Skeletal muscle tissue (tissue), 3 donors: ENCODE measurements at regions not wholly inside any gene's neighbourhood (a gene's known extent, or its start where the extent isn't known, plus 50 kb on each side); places are given as distances from the start of the nearest gene placed in this dataset.

Experiments used
- H3K27ac ChIP-seq: one replicate; pipeline ENCODE4 v1.7.0; 2013; ENCODE audit warnings: mild to moderate bottlenecking, low read depth, low read length, inconsistent platforms
- H3K27me3 ChIP-seq, 3 donors: one replicate each; pipeline ENCODE4 v1.7.0; 2013; ENCODE audit warnings: low read length in 3 of 3; ENCODE audit not compliant: control insufficient read depth in 3 of 3, insufficient read depth in 3 of 3
- H3K36me3 ChIP-seq, 3 donors: one replicate each; pipeline ENCODE4 v1.7.0; 2013; ENCODE audit warnings: low read length in 3 of 3; ENCODE audit not compliant: control insufficient read depth in 3 of 3, insufficient read depth in 3 of 3
- H3K4me1 ChIP-seq, 3 donors: one replicate each; pipeline ENCODE4 v1.7.0; 2013; ENCODE audit warnings: low read length in 3 of 3, mild to moderate bottlenecking in 3 of 3; ENCODE audit not compliant: control insufficient read depth in 3 of 3, insufficient read depth in 3 of 3
- H3K4me3 ChIP-seq, 3 donors: one replicate each; pipeline ENCODE4 v1.7.0; 2013; ENCODE audit warnings: low read length in 3 of 3
- H3K9ac ChIP-seq, 3 donors: one replicate each; pipeline ENCODE4 v1.7.0; 2013; ENCODE audit warnings: low read length in 3 of 3, mild to moderate bottlenecking in 3 of 3, moderate library complexity in 2 of 3, low read depth in 1 of 3
- H3K9me3 ChIP-seq, 3 donors: one replicate each; pipeline ENCODE4 v1.7.0; 2013; ENCODE audit warnings: low read length in 3 of 3; ENCODE audit not compliant: control insufficient read depth in 3 of 3
- donor health status: Osteomylitis.

DNA sequence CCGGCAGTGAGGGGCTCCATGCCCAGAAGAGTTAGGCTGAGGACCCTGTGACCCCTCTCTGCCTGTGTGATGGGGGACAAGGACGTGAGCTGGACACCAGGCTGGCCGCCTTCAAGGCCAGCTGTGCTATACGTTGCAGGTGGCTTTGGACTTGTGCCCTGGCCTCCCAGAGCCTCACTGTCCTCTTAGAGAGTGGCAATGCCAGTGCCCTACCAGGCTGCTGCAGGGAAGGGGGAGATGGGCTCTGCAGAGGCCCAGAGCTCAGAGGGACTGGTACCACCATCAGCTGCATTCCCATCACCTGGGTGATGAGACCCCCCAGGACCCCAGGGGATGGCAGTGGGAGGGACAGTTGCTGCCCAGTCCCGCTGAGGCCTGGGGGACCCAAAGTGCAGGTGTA is 90.4 kb upstream of the SHISAL1 start:
- Histone ChIP-seq H3K9me3 (no peaks in the 10 kb centered on the region), H3K4me3 (no peak overlapping the region), H3K4me1 (no peaks in the 10 kb centered on the region), H3K27ac (no peak overlapping the region), H3K9ac (no peak overlapping the region), H3K27me3 (peaks cover 0 to 18% (median 5%) of the 10 kb centered on the region in 3 donors), H3K36me3 (no peaks in the 10 kb centered on the region)

DNA sequence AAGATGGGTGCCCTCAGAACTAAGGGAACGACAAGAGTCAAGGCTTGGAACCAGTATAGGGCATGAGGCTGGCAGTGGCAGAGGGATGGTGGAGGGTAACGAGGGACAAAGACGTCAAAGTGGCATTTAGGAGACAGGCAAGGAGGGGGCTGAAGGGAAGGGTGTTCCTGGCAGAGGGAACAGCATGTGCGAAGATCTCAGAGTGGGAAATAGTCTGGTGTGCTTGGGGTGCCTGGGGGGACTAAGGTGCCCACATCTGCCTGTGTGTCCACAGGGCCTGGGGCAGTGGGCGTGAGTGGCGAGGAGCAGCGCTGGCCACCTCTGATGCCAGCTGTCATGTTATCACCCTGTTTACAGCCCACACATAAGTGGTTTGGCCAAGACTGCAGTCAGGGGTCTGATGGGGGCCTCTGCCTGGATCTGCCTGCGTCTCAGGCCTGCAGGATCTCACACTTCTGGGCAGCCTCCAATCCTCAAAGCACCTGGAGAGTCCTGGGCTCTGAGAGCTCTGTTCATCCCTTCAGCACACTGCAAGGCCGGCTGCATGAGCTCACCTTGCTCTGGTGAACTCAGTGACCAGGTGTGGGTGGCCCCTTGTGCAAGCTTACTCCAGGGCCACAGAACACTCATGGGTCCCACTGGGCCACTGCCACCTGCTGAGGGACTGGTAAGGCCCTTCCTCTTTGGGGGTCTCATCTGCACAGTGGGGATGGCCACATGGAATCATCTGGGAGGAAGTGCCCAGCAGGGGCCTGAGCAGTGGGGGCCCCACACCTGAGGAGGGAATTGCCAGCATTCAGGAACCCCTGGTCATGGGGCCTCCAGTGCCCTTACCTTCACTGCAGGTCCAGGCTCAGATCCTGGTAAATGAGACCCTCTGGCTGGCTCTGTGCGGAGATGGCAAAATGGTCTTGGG is 89.7 kb upstream of the SHISAL1 start:
- no peaks in the 10 kb centered on the region for H3K36me3 ChIP-seq
- H3K9me3 ChIP-seq: no peaks in the 10 kb centered on the region
- peaks cover 0 to 21% (median 5%) of the 10 kb centered on the region in 3 donors for H3K27me3 ChIP-seq
- H3K4me1 ChIP-seq: no peaks in the 10 kb centered on the region
- H3K4me3 ChIP-seq: no peak overlapping the region
- no peak overlapping the region for H3K27ac ChIP-seq
- H3K9ac ChIP-seq: no peak overlapping the region

DNA sequence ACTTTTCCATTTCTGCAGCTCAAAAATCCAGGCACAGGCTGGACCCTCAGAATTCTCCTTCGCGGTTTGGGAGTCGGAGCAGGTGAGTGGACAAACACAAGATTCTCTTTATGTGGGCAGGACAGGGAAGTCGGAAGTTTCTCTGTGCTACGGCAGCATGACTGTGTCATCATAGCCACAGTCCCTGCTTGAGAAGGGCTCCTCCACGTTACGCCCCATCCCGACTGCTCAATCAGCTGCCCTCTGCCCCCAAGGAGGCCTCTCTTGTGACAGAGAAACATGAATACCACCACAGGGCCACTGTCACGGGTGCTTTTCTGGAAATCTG is 89.0 kb upstream of the SHISAL1 start:
- Histone ChIP-seq H3K4me1 (no peaks in the 10 kb centered on the region), H3K27me3 (peaks cover 0 to 24% (median 9%) of the 10 kb centered on the region in 3 donors), H3K9ac (no peak overlapping the region), H3K36me3 (no peaks in the 10 kb centered on the region), H3K4me3 (no peak overlapping the region), H3K9me3 (no peaks in the 10 kb centered on the region), H3K27ac (no peak overlapping the region)

DNA sequence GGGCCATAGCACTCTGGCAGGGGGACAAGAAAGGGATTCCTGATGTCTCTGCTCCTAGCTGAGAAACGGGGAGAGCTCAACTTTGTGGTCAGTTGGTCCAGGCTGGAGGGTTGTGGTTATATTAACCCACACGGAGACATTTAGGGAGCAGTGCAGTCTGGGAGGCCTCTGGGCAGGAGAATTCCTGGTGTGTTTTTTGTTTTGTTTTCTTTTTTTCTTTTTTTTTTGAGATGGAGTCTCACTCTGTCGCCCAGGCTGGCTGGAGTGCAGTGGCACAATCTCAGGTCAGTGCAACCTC is 88.0 kb upstream of the SHISAL1 start:
- H3K9ac ChIP-seq: no peak overlapping the region
- H3K4me3 ChIP-seq: no peak overlapping the region
- H3K36me3 ChIP-seq: no peaks in the 10 kb centered on the region
- H3K27me3 ChIP-seq: peaks cover 0 to 31% (median 19%) of the 10 kb centered on the region in 3 donors
- H3K9me3 ChIP-seq: no peaks in the 10 kb centered on the region
- no peaks in the 10 kb centered on the region for H3K4me1 ChIP-seq
- H3K27ac ChIP-seq: no peak overlapping the region

DNA sequence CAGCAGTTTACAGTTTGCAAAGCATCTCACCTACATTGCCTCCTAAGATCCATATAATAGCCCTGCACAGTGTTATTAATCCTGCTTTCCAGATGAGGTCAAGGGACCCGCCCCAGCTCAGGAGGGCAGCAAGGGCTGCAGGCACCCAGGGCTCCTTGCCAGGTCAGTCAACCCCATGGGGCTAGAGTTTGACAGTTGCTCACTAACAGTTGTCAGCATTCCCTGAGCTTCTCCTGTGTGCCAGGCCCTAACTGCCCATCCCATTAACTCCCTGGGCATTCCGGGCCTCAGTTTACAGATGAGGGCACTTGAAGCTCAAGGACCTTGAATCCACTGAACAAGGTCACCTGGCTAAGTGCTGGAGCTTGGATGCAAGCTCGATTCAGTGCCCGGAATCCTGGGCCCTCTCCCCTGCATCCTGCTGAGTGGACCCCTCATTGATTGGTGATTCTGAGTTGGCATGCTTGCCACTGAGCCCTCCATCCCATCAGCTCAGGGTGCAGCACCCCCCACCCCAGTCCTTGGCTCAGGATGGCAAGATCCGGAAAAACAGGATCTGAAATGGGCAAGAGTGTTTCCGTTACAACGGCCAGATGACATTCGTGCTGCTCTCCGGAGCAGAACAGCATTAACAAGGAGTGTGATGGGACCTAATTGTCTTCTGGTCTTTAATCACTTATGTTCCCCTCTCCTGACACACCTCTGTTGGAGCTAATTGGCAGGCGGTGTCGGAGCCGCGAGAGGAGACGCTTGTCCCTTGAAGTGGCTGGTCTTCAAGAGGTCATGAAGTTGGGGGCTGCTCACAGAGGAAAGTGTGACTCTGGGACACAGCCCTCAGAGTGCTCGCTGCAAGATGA is 87.4 kb upstream of the SHISAL1 start:
- no peaks in the 10 kb centered on the region for H3K9me3 ChIP-seq
- H3K4me3 ChIP-seq: no peak overlapping the region
- H3K9ac ChIP-seq: no peak overlapping the region
- H3K4me1 ChIP-seq: no peaks in the 10 kb centered on the region
- H3K27me3 ChIP-seq: peaks cover 0 to 37% (median 24%) of the 10 kb centered on the region in 3 donors
- H3K36me3 ChIP-seq: no peaks in the 10 kb centered on the region
- H3K27ac ChIP-seq: no peak overlapping the region

DNA sequence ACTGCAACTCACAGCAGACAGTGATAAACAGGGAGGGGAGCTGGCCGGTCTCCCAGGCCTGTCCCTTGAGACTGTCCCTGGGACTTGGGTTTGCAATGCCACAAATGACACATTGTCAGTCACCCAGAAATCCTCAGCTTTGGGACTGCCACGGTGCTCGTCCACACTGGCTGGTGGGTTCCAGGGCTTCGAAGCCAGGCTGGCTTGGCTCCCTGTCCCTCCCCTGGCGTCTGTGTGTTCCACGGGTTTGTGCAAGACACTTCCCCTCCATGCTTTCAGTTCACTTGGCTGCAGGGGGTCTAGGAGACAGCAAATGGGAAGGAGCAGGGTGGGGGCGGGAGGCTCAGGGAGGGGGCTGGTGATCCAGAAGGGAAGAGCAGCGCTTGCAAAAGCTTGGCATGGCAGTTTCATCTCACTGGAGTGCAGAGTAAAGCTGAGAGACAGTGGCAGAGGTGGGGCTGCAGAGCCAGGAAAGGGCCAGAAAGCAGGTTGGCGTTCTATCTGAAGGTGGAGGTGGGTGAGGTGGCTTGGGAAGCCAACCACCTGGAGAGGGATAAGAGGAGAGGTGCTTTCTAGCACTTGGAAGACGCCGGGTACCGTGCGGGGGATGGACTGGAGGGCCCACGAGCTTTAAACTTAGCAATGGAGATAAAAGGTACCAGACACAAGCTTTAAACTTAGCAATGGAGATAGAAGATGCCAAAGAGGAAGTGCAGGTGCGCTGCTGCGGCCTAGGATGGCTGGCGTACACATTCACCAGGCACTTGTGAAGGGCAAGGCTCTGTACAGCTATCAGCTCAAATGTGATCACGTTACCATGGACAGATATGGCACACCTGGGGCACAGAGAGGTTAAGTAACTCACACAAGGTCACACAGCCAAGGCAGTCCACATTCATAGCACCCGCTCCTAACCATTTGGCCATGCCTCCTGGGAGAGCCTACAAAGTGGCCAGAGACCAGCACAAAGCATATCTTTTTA is 86.4 kb upstream of the SHISAL1 start:
- Histone ChIP-seq H3K9me3 (no peaks in the 10 kb centered on the region), H3K27me3 (peaks cover 0 to 42% (median 25%) of the 10 kb centered on the region in 3 donors), H3K9ac (no peak overlapping the region), H3K27ac (no peak overlapping the region), H3K36me3 (no peaks in the 10 kb centered on the region), H3K4me3 (no peak overlapping the region), H3K4me1 (no peaks in the 10 kb centered on the region)

DNA sequence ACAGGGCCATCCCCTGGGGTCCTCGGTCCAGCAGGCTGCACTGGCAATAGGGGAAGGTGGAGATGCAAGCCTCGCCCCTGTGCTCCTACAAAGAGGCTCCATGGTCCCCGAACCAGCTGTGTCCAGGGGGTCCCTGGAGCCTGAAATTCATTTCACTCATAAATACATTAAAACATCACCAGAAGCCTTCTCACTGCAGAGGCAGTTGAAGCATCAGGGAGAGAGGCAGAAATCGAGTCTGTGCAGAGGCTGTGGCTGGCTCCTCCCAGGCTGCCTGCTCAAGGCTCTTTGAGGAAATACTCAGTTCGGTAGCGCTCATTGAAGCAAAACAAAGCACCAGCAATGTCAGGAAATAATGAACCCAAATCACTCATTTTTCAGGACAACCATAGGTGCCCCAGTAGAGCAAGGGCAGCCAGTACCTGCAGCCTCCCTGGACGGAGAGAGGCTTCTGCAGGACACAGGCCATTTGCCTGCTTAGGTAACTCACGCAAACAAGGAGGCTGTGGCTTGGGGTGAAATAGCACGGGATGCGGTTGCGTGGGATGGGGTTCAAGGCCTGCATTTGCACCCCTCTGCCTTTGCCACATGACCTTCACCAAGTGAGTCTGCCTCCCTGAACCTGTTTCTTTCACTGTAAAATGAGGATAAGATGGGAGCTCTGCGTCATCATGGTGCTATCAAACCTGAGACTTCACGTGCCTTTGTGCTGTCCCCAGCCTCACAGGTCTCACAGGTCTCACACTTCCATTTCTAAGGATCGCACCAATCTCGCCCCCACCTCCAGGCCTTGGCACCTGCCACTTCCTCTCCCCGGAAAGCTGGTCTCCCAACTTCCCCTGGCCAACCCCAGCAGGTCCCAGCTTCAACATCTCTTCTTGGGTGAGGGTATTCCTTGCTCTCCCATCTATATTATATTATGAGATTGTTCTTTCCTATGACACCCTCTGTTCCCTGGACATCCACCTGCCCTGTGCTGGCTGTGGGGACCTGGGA is 84.3 kb upstream of the SHISAL1 start:
- H3K27me3 ChIP-seq: peaks cover 0 to 53% (median 31%) of the 10 kb centered on the region in 3 donors
- no peak overlapping the region for H3K27ac ChIP-seq
- no peaks in the 10 kb centered on the region for H3K36me3 ChIP-seq
- no peak overlapping the region for H3K4me3 ChIP-seq
- no peak overlapping the region for H3K9ac ChIP-seq
- no peaks in the 10 kb centered on the region for H3K4me1 ChIP-seq
- no peaks in the 10 kb centered on the region for H3K9me3 ChIP-seq

DNA sequence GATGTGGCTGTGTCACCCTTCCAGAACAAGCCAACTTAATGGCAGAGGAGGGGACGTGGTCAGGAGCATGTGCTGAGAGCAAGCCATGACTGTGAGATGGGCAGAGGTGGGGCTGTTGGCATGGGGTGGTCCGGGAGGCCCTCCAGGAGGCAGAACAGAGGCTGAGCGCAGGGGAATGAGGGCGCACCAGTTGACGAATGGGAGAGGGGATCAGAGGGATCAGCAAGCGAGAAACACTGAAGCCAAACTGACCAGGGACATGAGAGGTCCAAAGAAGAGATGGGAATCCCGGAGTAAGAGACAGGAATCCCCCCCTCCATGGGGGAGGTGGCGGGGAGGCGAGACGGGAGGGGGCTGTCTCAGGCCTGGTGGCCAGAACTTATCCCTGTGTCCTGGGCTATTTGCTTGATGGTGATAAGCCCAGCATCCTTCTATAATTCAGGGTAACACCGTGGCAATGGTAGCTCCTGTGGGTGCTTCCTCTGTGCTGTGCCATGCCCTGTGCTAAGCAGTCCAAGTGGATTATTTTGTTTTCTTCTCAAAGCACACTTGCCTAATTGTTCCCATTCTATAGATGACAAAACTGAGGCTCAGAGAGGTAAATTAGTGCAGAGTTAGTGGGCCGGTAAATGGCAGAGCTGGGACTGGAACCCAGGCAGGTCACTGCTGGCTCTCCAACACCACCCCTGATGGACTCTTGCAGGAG is 83.4 kb upstream of the SHISAL1 start:
- H3K27ac ChIP-seq: no peak overlapping the region
- H3K27me3 ChIP-seq: peaks cover 0 to 53% (median 37%) of the 10 kb centered on the region in 3 donors
- H3K4me1 ChIP-seq: no peaks in the 10 kb centered on the region
- H3K4me3 ChIP-seq: no peak overlapping the region
- H3K9ac ChIP-seq: no peak overlapping the region
- no peaks in the 10 kb centered on the region for H3K36me3 ChIP-seq
- no peaks in the 10 kb centered on the region for H3K9me3 ChIP-seq
